SU-DHL-6 (cell line): ENCODE measurements at regions not wholly inside any gene's neighbourhood (a gene's known extent, or its start where the extent isn't known, plus 50 kb on each side); places are given as distances from the start of the nearest gene placed in this dataset.

Source experiments
- CTCF ChIP-seq: fragments of 200-600 bp; sonication (generic); IDR thresholded peaks from one replicate; pipeline ENCODE4 v1.5.1; 2017; ENCODE audit warnings: antibody characterized with exemption, mild to moderate bottlenecking, low read length, moderate library complexity; ENCODE audit not compliant: insufficient read depth, poor library complexity, severe bottlenecking
- EZH2phosphoT487 ChIP-seq: fragments of 200-600 bp; sonication (generic), shearing (Covaris generic); conservative IDR thresholded peaks from 2 replicates; pipeline ENCODE4 v1.6.1; 2018; ENCODE audit warnings: mild to moderate bottlenecking, antibody characterized with exemption, low read length, moderate library complexity, mixed read lengths

GRCh38 chr7:116188-116981 is 76.0 kb upstream of the FAM20C start:
- TF ChIP-seq CTCF, result no peak
- no peak for TF ChIP-seq EZH2phosphoT487
